GM18861 (cell line): ENCODE measurements at regions not wholly inside any gene's neighbourhood (a gene's known extent, or its start where the extent isn't known, plus 50 kb on each side); places are given as distances from the start of the nearest gene placed in this dataset.

Experiments used
- ATAC-seq: cut with Tn5 transposase; IDR thresholded peaks from one replicate; pipeline ENCODE4 v1.9.1; 2021; ENCODE audit not compliant: unreplicated experiment

GRCh38 chr10:7478727-7479457 is 68.1 kb upstream of the SFMBT2 start:
- no peak for ATAC-seq

GRCh38 chr10:7477538-7478334 is 66.9 kb upstream of the SFMBT2 start:
- ATAC-seq: no peak

GRCh38 chr10:7475939-7476338 is 65.1 kb upstream of the SFMBT2 start:
- no peak for ATAC-seq

- ATAC-seq: no peak
Measured at GRCh38 chr10:7475046-7475911, 64.4 kb upstream of the SFMBT2 start.

GRCh38 chr10:7474388-7474787 is 63.6 kb upstream of the SFMBT2 start:
- no peak for ATAC-seq

- ATAC-seq: no peak
Measured at GRCh38 chr10:7473474-7473873, 62.6 kb upstream of the SFMBT2 start.

GRCh38 chr10:7471720-7472367 is 61.0 kb upstream of the SFMBT2 start:
- ATAC-seq: peak; percentile 89

- ATAC-seq: no peak
Measured at GRCh38 chr10:7470371-7470770, 59.5 kb upstream of the SFMBT2 start.

- ATAC-seq: no peak
Measured at GRCh38 chr10:7467031-7467667, 56.3 kb upstream of the SFMBT2 start.

GRCh38 chr10:7464691-7465090 is 53.9 kb upstream of the SFMBT2 start:
- no peak for ATAC-seq
